Vagina (tissue), 2 donors: ENCODE measurements at regions not wholly inside any gene's neighbourhood (a gene's known extent, or its start where the extent isn't known, plus 50 kb on each side); places are given as distances from the start of the nearest gene placed in this dataset.
"Not testable (repeated sequence)": the region's sequence is repeated elsewhere in the genome, so short reads cannot be mapped to it uniquely, and the experiment has no call there.

Experiments used
- DNase-seq, 2 donors: peaks; one replicate each; pipeline ENCODE4 v3.0.0-alpha.2; 2017; ENCODE audit errors: extremely low spot score in 2 of 2
- H3K27ac ChIP-seq: fragments of 200-600 bp; sonication (generic); one replicate; pipeline ENCODE4 v1.5.1; 2019
- H3K27me3 ChIP-seq: fragments of 200-600 bp; sonication (generic); one replicate; pipeline ENCODE4 v1.5.1; 2019
- H3K36me3 ChIP-seq, 2 donors: fragments of 200-600 bp; sonication (generic); one replicate each; pipeline ENCODE4 v1.5.1; 2017 to 2019
- H3K4me1 ChIP-seq: fragments of 200-600 bp; sonication (generic); one replicate; pipeline ENCODE4 v1.5.1; 2019
- H3K4me3 ChIP-seq, 2 donors: fragments of 200-600 bp; sonication (generic); 1 replicate in 1 of 2; 2 replicates in 1 of 2; pipeline ENCODE4 v1.5.1; 2016 to 2019
- H3K9me3 ChIP-seq: fragments of 200-600 bp; sonication (generic); one replicate; pipeline ENCODE4 v1.5.1; 2019
- POLR2A ChIP-seq, 2 donors: fragments of 450-650 bp; IDR thresholded peaks; one replicate each; pipeline ENCODE4 v1.6.1; 2017; ENCODE audit warnings: antibody characterized with exemption in 2 of 2, mild to moderate bottlenecking in 2 of 2, moderate library complexity in 2 of 2
- POLR2AphosphoS5 ChIP-seq, 2 donors: sonication (generic); formaldehyde crosslinking; IDR thresholded peaks; one replicate each; pipeline ENCODE4 v1.9.0; 2017; ENCODE audit warnings: antibody characterized with exemption in 2 of 2, mild to moderate bottlenecking in 2 of 2, low read depth in 1 of 2; ENCODE audit not compliant: insufficient read depth in 1 of 2
- intact Hi-C: fragments of 100-400 bp; cut with DNase I; formaldehyde crosslinking; loops from one replicate; pipeline ENCODE4 v1.15.1; 2023
- TF ChIP-seq, protein P1 (sequence below), 3 experiments: fragments of 450-650 bp in 2 of 3; fragments of 200-600 bp in 1 of 3; sonication (generic) in 1 of 3; IDR thresholded peaks; one replicate each; pipeline ENCODE4 v1.5.1; 2017 to 2019; ENCODE audit warnings: antibody characterized with exemption in 3 of 3, mild to moderate bottlenecking in 2 of 3, moderate library complexity in 2 of 3

DNA sequence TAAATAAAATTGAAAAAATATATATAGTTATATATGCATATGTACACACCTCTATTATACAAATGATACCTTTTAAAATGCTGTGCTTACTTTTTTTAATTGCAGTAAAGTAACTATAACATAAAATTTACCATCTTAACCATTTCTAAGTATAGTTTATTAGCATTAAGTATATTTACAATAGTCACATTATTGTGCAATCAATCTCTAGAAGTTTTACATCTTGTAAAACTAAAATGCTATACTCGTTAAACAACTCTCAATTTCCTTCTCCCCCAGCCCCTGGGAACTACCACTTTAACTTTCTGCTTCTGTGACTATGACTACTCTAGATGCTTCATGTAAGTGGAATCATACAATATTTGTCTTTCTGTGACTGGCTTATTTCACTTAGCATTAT, 146.7 kb upstream of the DST start:
- Histone ChIP-seq H3K36me3 (no peaks in the 10 kb centered on the region), H3K4me1 (no peaks in the 10 kb centered on the region), H3K9me3 (no peaks in the 10 kb centered on the region), H3K4me3 (no peak overlapping the region), H3K27me3 (no peaks in the 10 kb centered on the region), H3K27ac (no peak overlapping the region)
- TF ChIP-seq POLR2A (IDR thresholded peaks at IDR 0.05) = no peak
- TF ChIP-seq POLR2AphosphoS5 (IDR thresholded peaks at IDR 0.05; ENCODE audit: insufficient read depth in 1 of 2, low read depth in 1 of 2) = no peak
- TF ChIP-seq, protein P1, sequence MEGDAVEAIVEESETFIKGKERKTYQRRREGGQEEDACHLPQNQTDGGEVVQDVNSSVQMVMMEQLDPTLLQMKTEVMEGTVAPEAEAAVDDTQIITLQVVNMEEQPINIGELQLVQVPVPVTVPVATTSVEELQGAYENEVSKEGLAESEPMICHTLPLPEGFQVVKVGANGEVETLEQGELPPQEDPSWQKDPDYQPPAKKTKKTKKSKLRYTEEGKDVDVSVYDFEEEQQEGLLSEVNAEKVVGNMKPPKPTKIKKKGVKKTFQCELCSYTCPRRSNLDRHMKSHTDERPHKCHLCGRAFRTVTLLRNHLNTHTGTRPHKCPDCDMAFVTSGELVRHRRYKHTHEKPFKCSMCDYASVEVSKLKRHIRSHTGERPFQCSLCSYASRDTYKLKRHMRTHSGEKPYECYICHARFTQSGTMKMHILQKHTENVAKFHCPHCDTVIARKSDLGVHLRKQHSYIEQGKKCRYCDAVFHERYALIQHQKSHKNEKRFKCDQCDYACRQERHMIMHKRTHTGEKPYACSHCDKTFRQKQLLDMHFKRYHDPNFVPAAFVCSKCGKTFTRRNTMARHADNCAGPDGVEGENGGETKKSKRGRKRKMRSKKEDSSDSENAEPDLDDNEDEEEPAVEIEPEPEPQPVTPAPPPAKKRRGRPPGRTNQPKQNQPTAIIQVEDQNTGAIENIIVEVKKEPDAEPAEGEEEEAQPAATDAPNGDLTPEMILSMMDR (IDR thresholded peaks at IDR 0.05) = no peak
- no peak for DNase-seq
- intact Hi-C loops = no loop called here

DNA sequence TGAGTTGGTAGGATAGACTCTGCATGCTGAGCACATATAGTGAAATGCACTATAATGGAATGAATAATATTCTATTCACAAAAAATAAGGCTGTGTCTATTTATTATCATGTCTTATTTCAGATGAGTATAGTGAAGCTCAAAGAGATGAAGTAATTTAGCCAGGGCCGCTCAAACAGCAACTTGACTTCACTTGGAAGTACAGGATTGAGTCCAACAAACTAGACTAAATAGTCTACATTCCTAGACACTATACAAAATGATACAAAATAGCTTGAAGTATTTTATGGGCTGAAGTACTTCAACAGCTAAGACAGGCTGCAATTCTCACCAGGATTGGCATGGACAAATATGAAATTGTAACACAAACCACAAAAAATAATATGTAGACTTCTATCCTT, 144.5 kb upstream of the DST start:
- Histone ChIP-seq H3K36me3 (no peaks in the 10 kb centered on the region), H3K9me3 (no peaks in the 10 kb centered on the region), H3K4me1 (no peaks in the 10 kb centered on the region), H3K27me3 (no peaks in the 10 kb centered on the region), H3K4me3 (no peak overlapping the region), H3K27ac (no peak overlapping the region)
- intact Hi-C loops = no loop called here
- no peak for DNase-seq
- TF ChIP-seq, protein P1 (IDR thresholded peaks at IDR 0.05) = no peak
- no peak for TF ChIP-seq POLR2AphosphoS5 (IDR thresholded peaks at IDR 0.05; ENCODE audit: insufficient read depth in 1 of 2, low read depth in 1 of 2)
- TF ChIP-seq POLR2A (IDR thresholded peaks at IDR 0.05) = no peak

DNA sequence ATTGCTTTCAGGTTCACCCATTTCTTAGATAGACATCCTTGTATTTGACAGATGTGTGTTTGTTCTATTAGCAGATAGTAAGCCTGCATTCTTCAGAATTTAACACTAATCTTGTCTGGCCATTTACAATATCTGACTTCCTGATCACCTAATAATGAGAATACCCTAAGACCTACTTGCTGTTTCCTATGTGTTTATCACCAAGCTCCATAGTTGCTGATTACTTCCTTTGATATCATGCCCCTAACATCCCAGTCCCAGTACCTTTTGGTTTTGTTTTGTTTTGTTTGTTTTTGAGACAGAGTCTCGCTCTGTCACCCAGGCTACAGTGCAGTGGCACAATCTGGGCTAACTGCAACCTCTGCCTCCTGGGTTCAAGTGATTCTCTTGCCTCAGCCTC, 143.6 kb upstream of the DST start:
- no peaks in the 10 kb centered on the region for H3K4me1 ChIP-seq
- intact Hi-C loops = no loop called here
- H3K27me3 ChIP-seq = no peaks in the 10 kb centered on the region
- no peak overlapping the region for H3K27ac ChIP-seq
- no peak overlapping the region for H3K4me3 ChIP-seq
- no peak for DNase-seq
- H3K9me3 ChIP-seq = no peaks in the 10 kb centered on the region
- TF ChIP-seq, protein P1 (IDR thresholded peaks at IDR 0.05) = no peak
- no peaks in the 10 kb centered on the region for H3K36me3 ChIP-seq

DNA sequence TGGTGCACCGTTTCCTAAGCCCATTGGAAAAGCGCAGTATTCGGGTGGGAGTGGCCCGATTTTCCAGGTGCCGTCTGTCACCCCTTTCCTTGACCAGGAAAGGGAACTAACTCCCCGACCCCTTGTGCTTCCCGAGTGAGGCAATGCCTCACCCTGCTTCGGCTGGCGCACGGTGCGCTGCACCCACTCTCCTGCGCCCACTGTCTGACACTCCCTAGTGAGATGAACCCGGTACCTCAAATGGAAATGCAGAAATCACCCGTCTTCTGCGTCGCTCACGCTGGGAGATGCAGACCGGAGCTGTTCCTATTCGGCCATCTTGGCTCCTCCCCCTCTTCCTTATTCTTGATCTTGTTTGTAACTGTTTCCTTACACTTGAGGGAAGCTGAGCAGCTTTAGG, 142.8 kb upstream of the DST start:
- H3K9me3 ChIP-seq, DNase-seq, H3K27me3 ChIP-seq, H3K4me3 ChIP-seq, H3K27ac ChIP-seq, intact Hi-C loops, H3K4me1 ChIP-seq, H3K36me3 ChIP-seq: not testable (repeated sequence)

DNA sequence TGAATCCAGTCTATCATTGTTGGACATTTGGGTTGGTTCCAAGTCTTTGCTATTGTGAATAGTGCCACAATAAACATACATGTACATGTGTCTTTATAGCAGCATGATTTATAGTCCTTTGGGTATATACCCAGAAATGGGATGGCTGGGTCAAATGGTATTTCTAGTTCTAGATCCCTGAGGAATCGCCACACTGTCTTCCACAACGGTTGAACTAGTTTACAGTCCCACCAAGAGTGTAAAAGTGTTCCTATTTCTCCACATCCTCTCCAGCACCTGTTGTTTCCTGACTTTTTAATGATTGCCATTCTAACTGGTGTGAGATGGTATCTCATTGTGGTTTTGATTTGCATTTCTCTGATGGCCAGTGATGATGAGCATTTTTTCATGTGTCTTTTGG, 137.4 kb upstream of the DST start:
- H3K9me3 ChIP-seq, intact Hi-C loops, H3K27ac ChIP-seq, H3K36me3 ChIP-seq, H3K27me3 ChIP-seq, DNase-seq, H3K4me3 ChIP-seq: not testable (repeated sequence)
- H3K4me1 ChIP-seq = peaks cover 14% of the 10 kb centered on the region

DNA sequence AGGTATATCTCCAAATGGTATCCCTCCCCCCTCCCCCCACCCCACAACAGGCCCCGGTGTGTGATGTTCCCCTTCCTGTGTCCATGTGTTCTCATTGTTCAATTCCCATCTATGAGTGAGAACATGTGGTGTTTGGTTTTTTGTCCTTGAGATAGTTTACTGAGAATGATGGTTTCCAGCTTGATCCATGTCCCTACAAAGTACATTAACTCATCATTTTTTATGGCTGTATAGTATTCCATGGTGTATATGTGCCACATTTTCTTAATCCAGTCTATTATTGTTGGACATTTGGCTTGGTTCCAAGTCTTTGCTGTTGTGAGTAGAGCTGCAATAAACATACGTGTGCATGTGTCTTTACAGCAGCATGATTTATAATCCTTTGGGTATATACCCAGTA, 135.8 kb upstream of the DST start:
- H3K27ac ChIP-seq, H3K36me3 ChIP-seq, H3K27me3 ChIP-seq, intact Hi-C loops, H3K4me3 ChIP-seq, H3K9me3 ChIP-seq, DNase-seq: not testable (repeated sequence)
- peaks cover 14% of the 10 kb centered on the region for H3K4me1 ChIP-seq

DNA sequence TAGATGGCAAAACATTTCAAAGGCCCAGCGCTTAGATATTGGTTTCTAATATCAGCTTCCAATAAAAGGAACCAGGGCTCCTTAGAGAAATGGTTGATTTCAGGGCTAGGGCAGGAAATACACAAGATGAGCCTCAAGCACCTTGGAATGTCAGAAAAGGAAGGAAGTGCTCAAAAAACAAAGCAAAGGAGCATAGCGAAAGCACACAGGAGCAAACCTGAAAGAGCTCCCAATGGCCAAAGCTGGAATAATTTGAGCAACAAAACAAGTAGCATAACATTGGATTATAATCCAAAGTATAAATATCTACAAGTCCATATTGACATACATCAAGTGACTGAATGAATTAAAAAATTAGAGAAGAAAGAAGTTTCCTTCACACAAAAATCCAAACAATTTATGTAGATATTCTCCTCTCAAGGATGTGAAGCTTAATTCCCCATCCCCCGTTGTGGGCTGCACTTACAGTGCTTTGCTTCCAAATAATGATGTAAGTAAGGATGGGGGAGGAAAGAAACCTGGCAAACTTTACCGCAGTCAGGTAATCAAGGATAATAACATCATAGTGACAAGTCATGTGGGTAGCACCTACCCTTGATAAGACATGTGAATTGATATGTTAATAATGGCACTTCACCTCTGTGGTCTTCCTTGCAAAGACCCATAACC, 132.9 kb upstream of the DST start:
- H3K27me3 ChIP-seq = no peaks in the 10 kb centered on the region
- H3K27ac ChIP-seq = no peak overlapping the region
- H3K4me3 ChIP-seq = no peak overlapping the region
- H3K36me3 ChIP-seq = no peaks in the 10 kb centered on the region
- no peak for DNase-seq
- no peak for TF ChIP-seq POLR2AphosphoS5 (IDR thresholded peaks at IDR 0.05; ENCODE audit: insufficient read depth in 1 of 2, low read depth in 1 of 2)
- TF ChIP-seq, protein P1 (IDR thresholded peaks at IDR 0.05) = no peak
- no peak for TF ChIP-seq POLR2A (IDR thresholded peaks at IDR 0.05)
- intact Hi-C loops = no loop called here
- peaks cover 26% of the 10 kb centered on the region for H3K4me1 ChIP-seq
- no peaks in the 10 kb centered on the region for H3K9me3 ChIP-seq
